Right lobe of liver (tissue), 6 donors: ENCODE measurements at regions not wholly inside any gene's neighbourhood (a gene's known extent, or its start where the extent isn't known, plus 50 kb on each side); places are given as distances from the start of the nearest gene placed in this dataset.

ENCODE experiments used
- ATAC-seq, 4 donors: fragments of 200-7000 bp; cut with Tn5 transposase; one replicate each; pipeline ENCODE4 v1.9.1; 2020; ENCODE audit warnings: mild to moderate bottlenecking in 4 of 4, moderate library complexity in 4 of 4
- DNase-seq, 3 donors: peaks; one replicate each; pipeline ENCODE4 v3.0.0-alpha.2; 2020
- H3K27ac ChIP-seq, 3 donors: fragments of 200-600 bp; one replicate each; pipeline ENCODE4 v1.8.0; 2022
- H3K27me3 ChIP-seq, 2 donors: fragments of 200-600 bp; one replicate each; pipeline ENCODE4 v1.8.0; 2022
- H3K36me3 ChIP-seq, 4 donors: fragments of 200-600 bp; sonication (generic) in 1 of 4; one replicate each; pipeline versions ENCODE4 v1.5.1 to v1.8.0; 2017 to 2022; ENCODE audit warnings: control low read depth in 1 of 4
- H3K4me1 ChIP-seq, 4 donors: fragments of 200-600 bp; sonication (generic) in 1 of 4; one replicate each; pipeline versions ENCODE4 v1.5.1 to v1.8.0; 2017 to 2022; ENCODE audit warnings: control low read depth in 1 of 4
- H3K4me3 ChIP-seq, 3 donors: fragments of 200-600 bp; one replicate each; pipeline ENCODE4 v1.8.0; 2022
- H3K9me3 ChIP-seq, 4 donors: fragments of 200-600 bp; sonication (generic) in 1 of 4; one replicate each; pipeline versions ENCODE4 v1.5.1 to v1.8.0; 2017 to 2022; ENCODE audit warnings: control low read depth in 1 of 4
- CTCF ChIP-seq, 4 donors: fragments of 200-600 bp in 3 of 4; fragments of 450-650 bp in 1 of 4; IDR thresholded peaks; one replicate each; pipeline versions ENCODE4 v1.5.1 to v1.8.0; 2016 to 2022; ENCODE audit warnings: antibody characterized with exemption in 4 of 4, mild to moderate bottlenecking in 2 of 4
- POLR2A ChIP-seq: fragments of 450-650 bp; IDR thresholded peaks from one replicate; pipeline ENCODE4 v1.6.1; 2017; ENCODE audit warnings: antibody characterized with exemption, mild to moderate bottlenecking
- WGBS: methylation state at CpG from one replicate; pipeline ENCODE4 v1.1.6; 2018; ENCODE audit warnings: low coverage, low lambda C conversion rate; ENCODE audit not compliant: insufficient coverage; ENCODE audit errors: missing lambda C conversion rate; 5-methylcytosine and 5-hydroxymethylcytosine counted together
- intact Hi-C, 2 donors: fragments of 100-400 bp; cut with DNase I; formaldehyde crosslinking; loops; one replicate each; pipeline versions ENCODE4 v1.11.2 to v1.14.1; 2022
- donor health status: DM: no; HTN: yes; CAD: no.
- donor health status: DM: no; HTN: no; CAD: no.
- donor health status: DM: no; HTN: no; CAD: no.
- donor health status: DM: no; HTN: yes; CAD: no.
- donor health status: DM: no; HTN: yes; CAD: no.

GRCh38 chr10:9811601-9812000 lies 1206.1 kb upstream of the CELF2 start:
- Histone ChIP-seq H3K9me3 (no peaks in the 10 kb centered on the region), H3K36me3 (no peaks in the 10 kb centered on the region), H3K27ac (no peak overlapping the region), H3K4me3 (no peak overlapping the region), H3K27me3 (no peaks in the 10 kb centered on the region), H3K4me1 (no peaks in the 10 kb centered on the region)
- TF ChIP-seq CTCF (IDR thresholded peaks at IDR 0.05) (no peak), POLR2A (no peak)
- intact Hi-C loops, result no loop called here
- ATAC-seq, result no peak
- WGBS, result 79% methylated on average over 4 of the region's 4 CpGs
- DNase-seq, result no peak

- Histone ChIP-seq H3K27me3 (no peaks in the 10 kb centered on the region), H3K27ac (no peak overlapping the region), H3K9me3 (no peaks in the 10 kb centered on the region), H3K4me3 (no peak overlapping the region), H3K36me3 (no peaks in the 10 kb centered on the region), H3K4me1 (no peaks in the 10 kb centered on the region)
- WGBS, result 67% methylated on average over 1 of the region's 1 CpG
- DNase-seq (no peak), ATAC-seq (no peak)
- TF ChIP-seq POLR2A (no peak), CTCF (IDR thresholded peaks at IDR 0.05) (no peak)
- intact Hi-C loops, result no loop called here
Observed at GRCh38 chr10:9814285-9814864, 1203.3 kb upstream of the CELF2 start.

GRCh38 chr10:9819756-9820494 lies 1197.7 kb upstream of the CELF2 start:
- intact Hi-C loops, result no loop called here
- Histone ChIP-seq H3K4me1 (no peaks in the 10 kb centered on the region), H3K27me3 (no peaks in the 10 kb centered on the region), H3K36me3 (no peaks in the 10 kb centered on the region), H3K27ac (no peak overlapping the region), H3K9me3 (no peaks in the 10 kb centered on the region), H3K4me3 (no peak overlapping the region)
- 33% methylated on average over 1 of the region's 4 CpGs for WGBS
- DNase-seq (no peak), ATAC-seq (no peak)
- TF ChIP-seq CTCF (IDR thresholded peaks at IDR 0.05) (no peak), POLR2A (no peak)

- 38% methylated on average over 1 of the region's 1 CpG for WGBS
- Histone ChIP-seq H3K27ac (no peak overlapping the region), H3K27me3 (no peaks in the 10 kb centered on the region), H3K4me3 (no peak overlapping the region), H3K4me1 (no peaks in the 10 kb centered on the region), H3K9me3 (no peaks in the 10 kb centered on the region), H3K36me3 (no peaks in the 10 kb centered on the region)
- DNase-seq (no peak), ATAC-seq (no peak)
- intact Hi-C loops, result no loop called here
- TF ChIP-seq CTCF (IDR thresholded peaks at IDR 0.05) (no peak), POLR2A (no peak)
Observed at GRCh38 chr10:9823268-9823930, 1194.3 kb upstream of the CELF2 start.
